GM12872 (cell line): ENCODE measurements at regions not wholly inside any gene's neighbourhood (a gene's known extent, or its start where the extent isn't known, plus 50 kb on each side); places are given as distances from the start of the nearest gene placed in this dataset.

ENCODE experiments used
- TF ChIP-seq, protein P1 (sequence below): IDR thresholded peaks from 3 replicates; pipeline ENCODE4 v1.5.1; 2011; ENCODE audit warnings: low read depth, mild to moderate bottlenecking, low read length, moderate library complexity; ENCODE audit not compliant: insufficient read depth

DNA sequence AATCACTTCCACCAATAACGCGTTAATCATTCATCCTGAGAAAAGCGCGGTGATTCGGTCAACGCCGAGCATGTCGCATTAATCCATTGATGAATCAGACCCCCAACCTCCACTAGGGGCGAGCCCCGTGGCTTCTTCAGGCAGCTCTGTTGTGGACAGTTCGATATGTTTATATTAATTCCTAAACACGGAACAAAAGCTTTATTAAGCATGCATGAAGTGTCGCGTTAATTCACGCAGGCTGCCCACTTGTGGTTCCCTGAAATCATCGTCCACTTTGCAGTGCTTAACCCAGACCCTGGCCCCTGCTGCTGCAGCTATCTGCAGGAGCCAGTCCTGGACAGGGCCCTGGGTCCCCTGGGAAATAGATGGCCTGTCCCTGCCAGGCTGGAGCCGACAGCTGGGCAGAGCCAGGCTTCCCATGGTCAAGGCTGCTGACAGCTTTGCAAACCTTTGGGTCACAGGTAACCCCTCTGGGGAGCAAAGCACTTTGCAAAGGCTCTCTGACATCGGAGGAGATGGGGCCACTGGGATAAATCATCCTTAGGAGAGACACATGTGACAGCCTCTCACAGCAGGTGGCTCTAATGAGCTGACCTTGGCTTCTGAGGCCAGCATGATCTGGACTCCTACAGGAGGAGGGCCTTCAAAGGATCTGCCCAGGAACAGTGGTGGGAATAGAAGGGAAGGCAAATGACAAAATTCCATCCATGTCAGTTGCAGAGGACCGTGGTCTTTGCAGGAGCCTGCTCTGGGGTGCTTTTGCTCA, 137.0 kb upstream of the AJAP1 start:
- TF ChIP-seq, protein P1, sequence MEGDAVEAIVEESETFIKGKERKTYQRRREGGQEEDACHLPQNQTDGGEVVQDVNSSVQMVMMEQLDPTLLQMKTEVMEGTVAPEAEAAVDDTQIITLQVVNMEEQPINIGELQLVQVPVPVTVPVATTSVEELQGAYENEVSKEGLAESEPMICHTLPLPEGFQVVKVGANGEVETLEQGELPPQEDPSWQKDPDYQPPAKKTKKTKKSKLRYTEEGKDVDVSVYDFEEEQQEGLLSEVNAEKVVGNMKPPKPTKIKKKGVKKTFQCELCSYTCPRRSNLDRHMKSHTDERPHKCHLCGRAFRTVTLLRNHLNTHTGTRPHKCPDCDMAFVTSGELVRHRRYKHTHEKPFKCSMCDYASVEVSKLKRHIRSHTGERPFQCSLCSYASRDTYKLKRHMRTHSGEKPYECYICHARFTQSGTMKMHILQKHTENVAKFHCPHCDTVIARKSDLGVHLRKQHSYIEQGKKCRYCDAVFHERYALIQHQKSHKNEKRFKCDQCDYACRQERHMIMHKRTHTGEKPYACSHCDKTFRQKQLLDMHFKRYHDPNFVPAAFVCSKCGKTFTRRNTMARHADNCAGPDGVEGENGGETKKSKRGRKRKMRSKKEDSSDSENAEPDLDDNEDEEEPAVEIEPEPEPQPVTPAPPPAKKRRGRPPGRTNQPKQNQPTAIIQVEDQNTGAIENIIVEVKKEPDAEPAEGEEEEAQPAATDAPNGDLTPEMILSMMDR = no peak

DNA sequence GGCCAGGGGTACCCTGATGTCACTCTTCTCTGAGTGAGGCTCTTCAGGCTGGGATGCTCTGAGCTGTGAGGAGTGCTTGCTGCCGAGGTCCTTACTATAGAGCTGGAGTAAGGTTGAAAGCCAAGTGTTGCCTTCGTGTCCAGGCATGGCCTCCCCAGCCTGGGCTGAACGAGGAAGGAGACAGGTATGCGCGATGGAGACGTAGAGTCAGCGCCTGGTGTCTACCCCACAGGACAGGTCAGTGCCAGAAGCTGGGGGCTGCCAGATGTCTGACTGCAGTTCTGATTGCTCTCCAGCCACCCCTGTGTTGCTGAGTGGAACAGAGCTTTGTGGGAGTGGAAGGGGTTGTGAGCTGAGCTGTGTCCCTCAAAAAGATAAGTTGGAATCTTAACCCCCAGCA, 135.8 kb upstream of the AJAP1 start:
- TF ChIP-seq, protein P1 = no peak

DNA sequence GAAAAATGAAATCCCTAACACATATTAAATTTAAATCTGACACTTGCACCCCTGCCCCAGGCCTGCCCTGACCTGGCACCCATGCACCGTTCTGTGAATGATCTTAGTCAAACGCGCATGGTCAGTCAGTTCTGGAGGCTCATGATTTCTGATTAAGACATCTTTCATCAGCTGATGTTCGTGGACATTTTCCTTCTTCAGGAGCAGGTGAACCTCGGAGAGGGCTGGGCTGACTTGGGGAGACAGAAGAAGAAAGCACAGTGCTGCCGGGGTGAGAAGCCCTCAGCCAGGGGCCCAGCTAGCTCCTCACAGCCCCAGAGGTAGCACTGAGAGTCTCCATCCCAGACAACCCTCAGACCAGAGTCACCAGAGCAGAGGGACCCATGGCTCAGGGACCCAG, 134.5 kb upstream of the AJAP1 start:
- TF ChIP-seq, protein P1 = no peak

DNA sequence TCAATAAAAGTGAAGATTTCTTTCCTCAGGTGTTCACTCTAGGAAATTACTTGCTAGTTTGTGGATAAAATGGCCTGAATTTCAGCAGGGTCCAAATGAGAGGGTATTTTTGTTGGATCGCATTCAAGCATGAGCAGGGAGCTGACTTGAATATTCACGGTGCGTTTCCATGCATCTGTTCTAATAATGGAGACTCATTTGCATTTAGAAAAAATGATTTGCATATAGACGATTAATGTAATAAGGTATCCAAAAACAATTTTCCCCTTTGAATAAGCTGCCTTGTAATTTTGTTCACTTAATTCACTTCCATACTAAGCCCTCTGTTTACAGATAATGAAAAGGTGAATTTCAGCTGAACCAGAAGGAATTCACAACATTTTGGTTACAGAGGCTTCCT, 130.9 kb upstream of the AJAP1 start:
- TF ChIP-seq, protein P1 = no peak

DNA sequence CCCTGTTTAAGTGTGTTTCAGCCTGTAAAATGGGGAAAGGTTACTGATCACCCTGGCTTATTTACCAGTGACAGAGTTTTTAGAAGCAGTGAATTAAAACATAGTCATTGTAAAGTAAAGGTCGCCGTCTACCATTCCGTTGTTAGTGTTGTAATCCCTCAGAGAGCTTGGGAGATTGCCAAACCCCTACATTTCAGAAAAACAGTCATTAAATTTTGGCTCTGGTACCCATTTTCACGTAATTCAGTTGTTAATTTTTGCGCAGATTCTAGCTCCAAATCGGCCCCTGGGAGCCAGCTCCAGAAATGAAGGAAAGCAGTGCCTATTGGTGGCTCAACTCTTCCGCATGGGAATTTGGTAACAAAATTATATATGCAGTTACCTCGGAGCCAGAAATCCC, 127.7 kb upstream of the AJAP1 start:
- TF ChIP-seq, protein P1 = no peak

DNA sequence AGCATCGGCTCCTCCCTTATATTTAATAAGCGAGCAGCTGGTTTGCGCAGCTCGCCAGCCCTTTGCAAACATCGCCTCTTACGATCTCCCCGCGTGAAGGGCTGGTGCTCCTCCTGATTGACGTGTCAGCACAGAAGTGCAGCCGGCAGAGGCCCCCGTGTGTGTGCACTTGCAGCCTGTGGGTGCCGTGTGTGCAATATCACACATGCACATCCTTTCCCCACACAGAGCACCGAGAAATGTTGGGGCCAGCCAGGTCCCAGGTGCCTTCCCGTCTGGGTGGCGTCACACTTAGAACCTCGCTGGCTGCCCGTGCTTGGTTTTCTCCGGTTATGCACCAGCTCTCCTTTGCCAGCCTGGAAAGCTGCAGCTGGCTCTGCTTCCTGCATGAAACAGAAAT, 126.6 kb upstream of the AJAP1 start:
- TF ChIP-seq, protein P1 = no peak

DNA sequence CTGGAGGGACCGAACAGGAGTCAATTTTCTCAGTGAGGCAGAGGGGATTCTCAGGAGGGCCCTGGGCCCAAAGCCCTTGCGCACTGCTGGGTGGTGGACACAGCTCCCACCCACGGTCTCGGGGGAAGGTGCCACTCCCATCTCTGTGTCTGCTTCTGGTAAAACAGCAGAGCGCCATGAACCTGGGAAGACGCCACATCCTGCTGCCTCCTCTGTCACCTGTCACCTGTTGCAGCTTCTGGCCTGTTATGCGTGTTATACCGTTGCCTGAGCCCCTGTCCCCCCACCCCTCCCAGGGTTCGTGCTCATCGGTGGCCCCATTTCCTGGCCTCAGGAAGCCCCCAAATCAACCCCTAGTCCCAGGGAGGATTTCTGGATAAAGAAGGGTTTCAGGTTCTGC, 125.8 kb upstream of the AJAP1 start:
- TF ChIP-seq, protein P1 = no peak
